ENCODE measurements at regions not wholly inside any gene's neighbourhood (a gene's known extent, or its start where the extent isn't known, plus 50 kb on each side); places are given as distances from the start of the nearest gene placed in this dataset.

GRCh38 chr15:35197754-35198153 lies 112.7 kb upstream of the NANOGP8 start:
- no peak overlapping the region for H3K4me3 ChIP-seq
- no peaks in the 10 kb centered on the region for H3K9me3 ChIP-seq (replicated peaks; ENCODE audit: control insufficient read depth, insufficient read depth, low read depth, low read length)
- ChIA-PET CTCF (ENCODE audit: low intra/inter-chr PET ratio) (no interaction called here), POLR2A (interaction anchor here (1.2 kb wide), 1 partner anchor 58 kb away, joined by 4 read pairs; no protein-coding TSS in a partner anchor)
- FAIRE-seq (no peak), DNase-seq (ENCODE audit: extremely low read depth in 1 of 4, low spot score in 3 of 4) (no peak), ATAC-seq (no peak)
- H3K36me3 ChIP-seq (ENCODE audit: control insufficient read depth, insufficient read depth, low read length): no peaks in the 10 kb centered on the region
- H3K27me3 ChIP-seq (ENCODE audit: control insufficient read depth in 2 of 2, insufficient read depth in 2 of 2, low read length in 2 of 2): no peaks in the 10 kb centered on the region
- no peak overlapping the region for H3K4me2 ChIP-seq (ENCODE audit: insufficient read depth, low read length)
- TF ChIP-seq ZNF175 (CRISPR knock-in tag; IDR thresholded peaks at IDR 0.05; ENCODE audit: low read depth): no peak
- H3K9ac ChIP-seq (ENCODE audit: insufficient read depth in 1 of 2, low read depth in 2 of 2, low read length in 2 of 2): no peak overlapping the region
- in situ Hi-C loops (cut with MboI) (no loop called here), intact Hi-C loops (cut with micrococcal nuclease) (no loop called here)
- H3K27ac ChIP-seq (ENCODE audit: extremely low read depth, low read depth, low read length): no peak overlapping the region
- WGBS (ENCODE audit: insufficient coverage, low coverage, missing lambda C conversion rate): 10% methylated on average over 1 of the region's 1 CpG
- no peaks in the 10 kb centered on the region for H3K4me1 ChIP-seq (replicated peaks in 1 of 2; ENCODE audit: control insufficient read depth in 2 of 2, insufficient read depth in 2 of 2, low read length in 2 of 2)
- BruUV-seq (replicated peaks): no TSS peak
- H4K20me1 ChIP-seq (replicated peaks; ENCODE audit: control insufficient read depth, insufficient read depth, low read length): no peaks in the 10 kb centered on the region
- no peak overlapping the region for H2AFZ ChIP-seq (ENCODE audit: low read depth, low read length)
- H3K79me2 ChIP-seq (ENCODE audit: control insufficient read depth, insufficient read depth, low read length): no peaks in the 10 kb centered on the region
- H3K9me1 ChIP-seq (ENCODE audit: control insufficient read depth, insufficient read depth, low read length): no peaks in the 10 kb centered on the region

- intact Hi-C loops (cut with micrococcal nuclease): no loop called here
- peak; percentile 11 for FAIRE-seq
- POLR2A ChIA-PET: interaction anchor here (1.2 kb wide), 1 partner anchor 57 kb away, joined by 4 read pairs; no protein-coding TSS in a partner anchor
- no peak for TF ChIP-seq KAT8 (IDR thresholded peaks at IDR 0.05; ENCODE audit: low read depth)
- no peak for TF ChIP-seq SRF (CRISPR knock-in tag; IDR thresholded peaks at IDR 0.05)
- no peak for TF ChIP-seq ASH1L (IDR thresholded peaks at IDR 0.05; ENCODE audit: borderline replicate concordance, low read depth, partially characterized antibody)
- TF ChIP-seq RNF219 (CRISPR knock-in tag; IDR thresholded peaks at IDR 0.05): no peak
- TF ChIP-seq ZNF561 (CRISPR knock-in tag; conservative IDR thresholded peaks at IDR 0.05): no peak
- no peak for TF ChIP-seq POLR2AphosphoS2 (IDR thresholded peaks at IDR 0.05; ENCODE audit: low read length)
- TF ChIP-seq ZBTB5 (IDR thresholded peaks at IDR 0.05): no peak
- TF ChIP-seq ZNF347 (CRISPR knock-in tag; IDR thresholded peaks at IDR 0.05; ENCODE audit: low read depth): no peak
- no peak for TF ChIP-seq JUNB (CRISPR knock-in tag; conservative IDR thresholded peaks at IDR 0.05)
These were observed 112.2 kb upstream of the NANOGP8 start for GRCh38 chr15:35197306-35197705.

More at GRCh38 chr15:35197306-35197705, 112.2 kb upstream of the NANOGP8 start:
- Histone ChIP-seq H3K4me3 (no peak overlapping the region), H3K9ac (ENCODE audit: insufficient read depth in 1 of 2, low read depth in 2 of 2, low read length in 2 of 2) (no peak overlapping the region), H3K4me2 (ENCODE audit: insufficient read depth, low read length) (no peak overlapping the region), H3K27ac (ENCODE audit: extremely low read depth, low read depth, low read length) (no peak overlapping the region), H3K9me1 (ENCODE audit: control insufficient read depth, insufficient read depth, low read length) (no peaks in the 10 kb centered on the region), H2AFZ (ENCODE audit: low read depth, low read length) (peak overlapping the region; percentile 54; the same call in 1 of the 2 replicates), H3K4me1 (replicated peaks in 1 of 2; ENCODE audit: control insufficient read depth in 2 of 2, insufficient read depth in 2 of 2, low read length in 2 of 2) (no peaks in the 10 kb centered on the region), H3K27me3 (ENCODE audit: control insufficient read depth in 2 of 2, insufficient read depth in 2 of 2, low read length in 2 of 2) (no peaks in the 10 kb centered on the region), H3K79me2 (ENCODE audit: control insufficient read depth, insufficient read depth, low read length) (no peaks in the 10 kb centered on the region), H4K20me1 (replicated peaks; ENCODE audit: control insufficient read depth, insufficient read depth, low read length) (no peaks in the 10 kb centered on the region), H3K36me3 (ENCODE audit: control insufficient read depth, insufficient read depth, low read length) (no peaks in the 10 kb centered on the region), H3K9me3 (replicated peaks; ENCODE audit: control insufficient read depth, insufficient read depth, low read depth, low read length) (peaks cover 2% of the 10 kb centered on the region)
- DNase-seq (ENCODE audit: extremely low read depth in 1 of 4, low spot score in 3 of 4) (no peak), ATAC-seq (no peak)
- in situ Hi-C loops (cut with MboI): no loop called here
- no TSS peak for BruUV-seq (replicated peaks)
- CTCF ChIA-PET (ENCODE audit: low intra/inter-chr PET ratio): no interaction called here
